ENCODE measurements at regions not wholly inside any gene's neighbourhood (a gene's known extent, or its start where the extent isn't known, plus 50 kb on each side); places are given as distances from the start of the nearest gene placed in this dataset.
A peak's percentile ranks its signal among the peaks of the same experiment; 100 is the strongest.
"Not testable (repeated sequence)": the region's sequence is repeated elsewhere in the genome, so short reads cannot be mapped to it uniquely, and the experiment has no call there.

DNA sequence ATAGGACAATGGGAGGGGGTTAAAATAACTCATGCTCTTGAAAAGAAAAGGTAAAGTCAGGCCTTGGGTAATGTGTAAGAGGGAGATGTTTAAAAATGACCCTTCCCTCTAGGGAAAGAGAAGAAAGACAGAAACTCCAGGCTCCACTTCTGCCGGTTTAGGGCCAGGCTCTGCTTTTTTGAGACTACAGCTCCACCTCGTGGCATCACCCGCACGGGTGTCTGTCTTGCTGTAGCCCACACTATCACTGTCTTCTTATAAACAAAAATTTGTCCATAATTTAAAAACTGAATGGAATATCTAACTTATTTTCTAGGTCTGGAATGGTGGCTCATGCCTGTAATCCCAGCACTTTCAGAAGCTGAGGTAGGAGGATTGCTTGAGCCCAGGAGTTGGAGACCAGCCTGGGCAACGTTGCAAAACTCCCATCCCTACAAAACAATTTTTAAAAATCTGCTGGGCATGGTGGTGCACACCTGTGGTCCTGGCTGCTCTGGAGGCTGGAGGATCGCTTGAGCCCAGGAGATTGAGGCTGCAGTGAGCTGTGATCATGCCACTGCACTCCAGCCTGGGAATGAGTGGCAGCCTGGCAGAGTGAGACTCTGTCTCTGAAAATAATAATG, 65.1 kb upstream of the GTF3A start:
- TF ChIP-seq ARNTL (CRISPR knock-in tag; IDR thresholded peaks at IDR 0.05; ENCODE audit: borderline replicate concordance, low read depth) (no peak), OSR1 (CRISPR knock-in tag; IDR thresholded peaks at IDR 0.05) (no peak), CSDC2 (CRISPR knock-in tag; IDR thresholded peaks at IDR 0.05) (no peak), ESRRG (CRISPR knock-in tag; IDR thresholded peaks at IDR 0.05) (no peak), ZNF70 (CRISPR knock-in tag; IDR thresholded peaks at IDR 0.05) (no peak), ZFP30 (CRISPR knock-in tag; IDR thresholded peaks at IDR 0.05) (no peak)
- TF ChIP-seq, protein P1, sequence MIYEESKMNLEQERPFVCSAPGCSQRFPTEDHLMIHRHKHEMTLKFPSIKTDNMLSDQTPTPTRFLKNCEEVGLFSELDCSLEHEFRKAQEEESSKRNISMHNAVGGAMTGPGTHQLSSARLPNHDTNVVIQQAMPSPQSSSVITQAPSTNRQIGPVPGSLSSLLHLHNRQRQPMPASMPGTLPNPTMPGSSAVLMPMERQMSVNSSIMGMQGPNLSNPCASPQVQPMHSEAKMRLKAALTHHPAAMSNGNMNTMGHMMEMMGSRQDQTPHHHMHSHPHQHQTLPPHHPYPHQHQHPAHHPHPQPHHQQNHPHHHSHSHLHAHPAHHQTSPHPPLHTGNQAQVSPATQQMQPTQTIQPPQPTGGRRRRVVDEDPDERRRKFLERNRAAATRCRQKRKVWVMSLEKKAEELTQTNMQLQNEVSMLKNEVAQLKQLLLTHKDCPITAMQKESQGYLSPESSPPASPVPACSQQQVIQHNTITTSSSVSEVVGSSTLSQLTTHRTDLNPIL (CRISPR knock-in tag; IDR thresholded peaks at IDR 0.05; ENCODE audit: low read depth): no peak
- TF ChIP-seq, protein P2, sequence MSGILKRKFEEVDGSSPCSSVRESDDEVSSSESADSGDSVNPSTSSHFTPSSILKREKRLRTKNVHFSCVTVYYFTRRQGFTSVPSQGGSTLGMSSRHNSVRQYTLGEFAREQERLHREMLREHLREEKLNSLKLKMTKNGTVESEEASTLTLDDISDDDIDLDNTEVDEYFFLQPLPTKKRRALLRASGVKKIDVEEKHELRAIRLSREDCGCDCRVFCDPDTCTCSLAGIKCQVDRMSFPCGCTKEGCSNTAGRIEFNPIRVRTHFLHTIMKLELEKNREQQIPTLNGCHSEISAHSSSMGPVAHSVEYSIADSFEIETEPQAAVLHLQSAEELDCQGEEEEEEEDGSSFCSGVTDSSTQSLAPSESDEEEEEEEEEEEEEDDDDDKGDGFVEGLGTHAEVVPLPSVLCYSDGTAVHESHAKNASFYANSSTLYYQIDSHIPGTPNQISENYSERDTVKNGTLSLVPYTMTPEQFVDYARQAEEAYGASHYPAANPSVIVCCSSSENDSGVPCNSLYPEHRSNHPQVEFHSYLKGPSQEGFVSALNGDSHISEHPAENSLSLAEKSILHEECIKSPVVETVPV (CRISPR knock-in tag; IDR thresholded peaks at IDR 0.05): no peak
- peak; percentile 77 for ATAC-seq

DNA sequence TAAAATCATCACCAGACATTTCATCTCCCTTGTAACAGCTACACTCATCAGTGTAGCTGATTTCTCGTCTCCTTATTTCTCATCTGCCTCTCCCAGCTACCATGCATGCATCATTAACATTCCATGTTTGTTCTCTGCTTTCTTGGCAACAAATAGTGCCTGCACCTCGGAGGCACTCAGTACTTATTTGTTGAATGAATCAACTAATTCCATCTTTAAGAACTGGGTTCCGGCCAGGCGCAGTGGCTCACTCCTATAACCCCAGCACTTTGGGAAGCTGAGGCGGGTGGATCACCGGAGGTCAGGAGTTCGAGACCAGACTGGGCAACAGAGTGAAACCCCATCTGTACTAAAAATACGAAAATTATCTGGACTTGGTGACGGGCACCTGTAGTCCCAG, 63.9 kb upstream of the GTF3A start:
- TF ChIP-seq ZC3H10 (CRISPR knock-in tag; IDR thresholded peaks at IDR 0.05): no peak
- TF ChIP-seq, protein P1 (CRISPR knock-in tag; IDR thresholded peaks at IDR 0.05; ENCODE audit: low read depth): no peak
- ATAC-seq: no peak

DNA sequence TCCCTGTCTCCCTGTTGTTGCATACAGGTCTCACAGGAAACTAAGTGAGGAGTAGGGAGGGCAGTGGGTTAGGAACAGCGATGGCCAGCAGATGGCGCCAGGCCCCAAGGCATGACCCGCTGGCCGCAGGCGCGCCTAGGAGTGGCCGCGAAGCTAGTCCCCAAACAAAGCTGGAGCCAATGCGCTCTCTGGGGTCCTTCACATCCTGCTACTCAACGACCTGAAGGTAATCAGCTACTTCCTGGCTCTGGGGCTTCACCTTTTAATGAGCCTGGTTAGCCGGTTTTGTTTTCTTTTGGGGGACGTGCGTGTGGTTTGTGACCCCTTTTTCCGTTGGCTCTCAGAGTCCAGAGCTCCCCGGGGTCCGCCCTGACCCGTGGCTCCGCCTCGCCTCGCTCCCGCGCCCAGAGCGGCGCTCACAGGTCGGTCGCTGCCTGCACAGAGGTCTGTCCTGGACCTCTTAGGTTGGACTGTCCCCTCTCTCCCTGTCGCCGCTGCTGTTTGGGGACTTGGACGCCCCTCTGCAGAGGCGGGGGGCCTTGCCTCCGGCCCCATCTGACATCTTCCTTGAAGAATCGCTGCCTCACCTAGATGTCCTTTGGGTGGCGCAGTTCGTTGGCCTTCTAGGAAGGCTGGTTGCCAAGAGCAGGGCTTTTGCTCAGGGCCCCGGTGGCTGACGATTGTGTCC, 62.2 kb upstream of the GTF3A start:
- TF ChIP-seq, protein P2 (CRISPR knock-in tag; IDR thresholded peaks at IDR 0.05): no peak
- TF ChIP-seq OSR1 (CRISPR knock-in tag; IDR thresholded peaks at IDR 0.05) (no peak), ZFP3 (CRISPR knock-in tag; IDR thresholded peaks at IDR 0.05) (no peak), TCF4 (CRISPR knock-in tag; IDR thresholded peaks at IDR 0.05; ENCODE audit: borderline replicate concordance) (no peak), ZNF565 (CRISPR knock-in tag; conservative IDR thresholded peaks at IDR 0.05; ENCODE audit: low read depth) (no peak), TOX (CRISPR knock-in tag; IDR thresholded peaks at IDR 0.05; ENCODE audit: borderline replicate concordance) (no peak), ZC3H10 (CRISPR knock-in tag; IDR thresholded peaks at IDR 0.05) (no peak), ARNTL (CRISPR knock-in tag; IDR thresholded peaks at IDR 0.05; ENCODE audit: borderline replicate concordance, low read depth) (no peak), ZNF8 (CRISPR knock-in tag; IDR thresholded peaks at IDR 0.05) (no peak), ZNF70 (CRISPR knock-in tag; IDR thresholded peaks at IDR 0.05) (no peak), ZFP30 (CRISPR knock-in tag; IDR thresholded peaks at IDR 0.05) (no peak), RARB (CRISPR knock-in tag; IDR thresholded peaks at IDR 0.05) (no peak), ISL1 (CRISPR knock-in tag; IDR thresholded peaks at IDR 0.05) (no peak)
- TF ChIP-seq, protein P3, sequence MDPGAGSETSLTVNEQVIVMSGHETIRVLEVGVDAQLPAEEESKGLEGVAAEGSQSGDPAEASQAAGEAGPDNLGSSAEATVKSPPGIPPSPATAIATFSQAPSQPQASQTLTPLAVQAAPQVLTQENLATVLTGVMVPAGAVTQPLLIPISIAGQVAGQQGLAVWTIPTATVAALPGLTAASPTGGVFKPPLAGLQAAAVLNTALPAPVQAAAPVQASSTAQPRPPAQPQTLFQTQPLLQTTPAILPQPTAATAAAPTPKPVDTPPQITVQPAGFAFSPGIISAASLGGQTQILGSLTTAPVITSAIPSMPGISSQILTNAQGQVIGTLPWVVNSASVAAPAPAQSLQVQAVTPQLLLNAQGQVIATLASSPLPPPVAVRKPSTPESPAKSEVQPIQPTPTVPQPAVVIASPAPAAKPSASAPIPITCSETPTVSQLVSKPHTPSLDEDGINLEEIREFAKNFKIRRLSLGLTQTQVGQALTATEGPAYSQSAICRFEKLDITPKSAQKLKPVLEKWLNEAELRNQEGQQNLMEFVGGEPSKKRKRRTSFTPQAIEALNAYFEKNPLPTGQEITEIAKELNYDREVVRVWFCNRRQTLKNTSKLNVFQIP (CRISPR knock-in tag; IDR thresholded peaks at IDR 0.05; ENCODE audit: borderline replicate concordance, low read depth): no peak
- peak; percentile 98 for ATAC-seq

DNA sequence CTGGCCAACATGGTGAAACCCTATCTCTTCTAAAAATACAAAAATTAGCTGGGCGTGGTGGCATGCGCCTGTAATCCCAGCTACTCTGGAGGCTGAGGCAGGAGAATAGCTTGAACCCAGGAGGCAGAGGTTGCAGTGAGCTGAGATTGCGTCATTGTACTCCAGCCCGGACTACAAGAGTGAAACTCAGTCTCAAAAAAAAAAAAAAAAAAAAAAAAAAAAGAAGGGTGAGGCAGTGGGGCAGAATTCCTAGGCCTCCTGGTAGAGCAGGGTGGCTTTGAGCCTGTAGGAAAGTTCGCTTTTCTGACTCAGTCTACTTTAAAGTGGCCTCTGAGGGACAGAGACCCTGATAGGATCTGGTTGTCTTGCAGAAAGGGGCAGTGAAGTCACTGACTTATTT, 60.8 kb upstream of the GTF3A start:
- not testable (repeated sequence) for ATAC-seq

DNA sequence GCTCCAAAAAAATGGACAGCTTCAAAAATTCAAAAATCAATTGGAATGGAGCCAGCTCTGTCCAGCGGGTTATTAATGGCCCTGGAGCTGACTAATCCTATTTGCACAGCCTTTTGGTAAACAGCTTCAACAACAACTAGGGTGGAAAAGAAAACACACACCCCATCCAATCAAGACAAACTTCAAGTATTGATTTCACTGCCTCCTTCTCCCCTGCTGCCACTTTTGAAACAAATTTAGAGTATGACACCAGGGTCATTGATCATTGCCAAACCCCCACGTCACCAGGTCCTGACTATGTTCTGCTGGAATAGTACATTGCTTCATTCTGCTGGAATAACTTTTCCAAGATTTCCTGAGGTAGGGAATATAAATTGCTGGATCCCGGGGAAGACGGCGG, 56.8 kb upstream of the GTF3A start:
- no peak for TF ChIP-seq ARNTL (CRISPR knock-in tag; IDR thresholded peaks at IDR 0.05; ENCODE audit: borderline replicate concordance, low read depth)
- TF ChIP-seq RARB (CRISPR knock-in tag; IDR thresholded peaks at IDR 0.05): no peak
- no peak for TF ChIP-seq ZNF565 (CRISPR knock-in tag; conservative IDR thresholded peaks at IDR 0.05; ENCODE audit: low read depth)
- TF ChIP-seq, protein P4, sequence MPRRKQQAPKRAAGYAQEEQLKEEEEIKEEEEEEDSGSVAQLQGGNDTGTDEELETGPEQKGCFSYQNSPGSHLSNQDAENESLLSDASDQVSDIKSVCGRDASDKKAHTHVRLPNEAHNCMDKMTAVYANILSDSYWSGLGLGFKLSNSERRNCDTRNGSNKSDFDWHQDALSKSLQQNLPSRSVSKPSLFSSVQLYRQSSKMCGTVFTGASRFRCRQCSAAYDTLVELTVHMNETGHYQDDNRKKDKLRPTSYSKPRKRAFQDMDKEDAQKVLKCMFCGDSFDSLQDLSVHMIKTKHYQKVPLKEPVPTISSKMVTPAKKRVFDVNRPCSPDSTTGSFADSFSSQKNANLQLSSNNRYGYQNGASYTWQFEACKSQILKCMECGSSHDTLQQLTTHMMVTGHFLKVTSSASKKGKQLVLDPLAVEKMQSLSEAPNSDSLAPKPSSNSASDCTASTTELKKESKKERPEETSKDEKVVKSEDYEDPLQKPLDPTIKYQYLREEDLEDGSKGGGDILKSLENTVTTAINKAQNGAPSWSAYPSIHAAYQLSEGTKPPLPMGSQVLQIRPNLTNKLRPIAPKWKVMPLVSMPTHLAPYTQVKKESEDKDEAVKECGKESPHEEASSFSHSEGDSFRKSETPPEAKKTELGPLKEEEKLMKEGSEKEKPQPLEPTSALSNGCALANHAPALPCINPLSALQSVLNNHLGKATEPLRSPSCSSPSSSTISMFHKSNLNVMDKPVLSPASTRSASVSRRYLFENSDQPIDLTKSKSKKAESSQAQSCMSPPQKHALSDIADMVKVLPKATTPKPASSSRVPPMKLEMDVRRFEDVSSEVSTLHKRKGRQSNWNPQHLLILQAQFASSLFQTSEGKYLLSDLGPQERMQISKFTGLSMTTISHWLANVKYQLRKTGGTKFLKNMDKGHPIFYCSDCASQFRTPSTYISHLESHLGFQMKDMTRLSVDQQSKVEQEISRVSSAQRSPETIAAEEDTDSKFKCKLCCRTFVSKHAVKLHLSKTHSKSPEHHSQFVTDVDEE (CRISPR knock-in tag; IDR thresholded peaks at IDR 0.05): no peak
- TF ChIP-seq, protein P2 (CRISPR knock-in tag; IDR thresholded peaks at IDR 0.05): no peak
- TF ChIP-seq ZNF70 (CRISPR knock-in tag; IDR thresholded peaks at IDR 0.05): no peak
- no peak for ATAC-seq
